Fibroblast of mammary gland (primary cell): ENCODE measurements at regions not wholly inside any gene's neighbourhood (a gene's known extent, or its start where the extent isn't known, plus 50 kb on each side); places are given as distances from the start of the nearest gene placed in this dataset.

Source experiments
- DNase-seq: peaks from one replicate; pipeline ENCODE4 v3.0.0-alpha.2; 2010; ENCODE audit warnings: low read depth
- H3K4me3 ChIP-seq: 2 replicates; pipeline ENCODE4 v1.5.1; 2011; ENCODE audit warnings: low read depth, mild to moderate bottlenecking, low read length, moderate library complexity; ENCODE audit not compliant: control insufficient read depth
- TF ChIP-seq, protein P1 (sequence below): conservative IDR thresholded peaks from 2 replicates; pipeline ENCODE4 v1.5.1; 2011; ENCODE audit warnings: low read depth, low read length, inconsistent platforms; ENCODE audit not compliant: control insufficient read depth, insufficient read depth

DNA sequence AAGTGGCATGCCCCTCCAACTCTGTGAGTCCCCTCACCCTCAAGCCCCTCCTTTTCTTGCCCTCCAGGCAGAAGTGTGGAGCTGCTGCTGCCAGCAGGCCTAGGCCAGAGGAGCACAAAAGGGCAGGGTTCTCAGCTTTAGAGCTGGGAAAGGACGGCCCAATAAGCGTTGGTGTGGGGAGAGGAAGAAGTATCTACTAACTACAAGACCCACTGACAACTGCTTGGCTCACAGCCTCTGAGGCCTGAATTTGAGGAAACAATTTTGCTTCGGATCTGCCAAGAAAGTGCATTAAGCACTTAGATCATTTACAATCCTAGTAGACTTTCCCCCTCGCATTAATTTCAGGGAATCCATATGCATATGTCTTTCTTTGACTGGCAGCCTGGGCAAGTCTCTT, 179.4 kb downstream of the SNX18 start:
- DNase-seq, result no peak
- TF ChIP-seq, protein P1, sequence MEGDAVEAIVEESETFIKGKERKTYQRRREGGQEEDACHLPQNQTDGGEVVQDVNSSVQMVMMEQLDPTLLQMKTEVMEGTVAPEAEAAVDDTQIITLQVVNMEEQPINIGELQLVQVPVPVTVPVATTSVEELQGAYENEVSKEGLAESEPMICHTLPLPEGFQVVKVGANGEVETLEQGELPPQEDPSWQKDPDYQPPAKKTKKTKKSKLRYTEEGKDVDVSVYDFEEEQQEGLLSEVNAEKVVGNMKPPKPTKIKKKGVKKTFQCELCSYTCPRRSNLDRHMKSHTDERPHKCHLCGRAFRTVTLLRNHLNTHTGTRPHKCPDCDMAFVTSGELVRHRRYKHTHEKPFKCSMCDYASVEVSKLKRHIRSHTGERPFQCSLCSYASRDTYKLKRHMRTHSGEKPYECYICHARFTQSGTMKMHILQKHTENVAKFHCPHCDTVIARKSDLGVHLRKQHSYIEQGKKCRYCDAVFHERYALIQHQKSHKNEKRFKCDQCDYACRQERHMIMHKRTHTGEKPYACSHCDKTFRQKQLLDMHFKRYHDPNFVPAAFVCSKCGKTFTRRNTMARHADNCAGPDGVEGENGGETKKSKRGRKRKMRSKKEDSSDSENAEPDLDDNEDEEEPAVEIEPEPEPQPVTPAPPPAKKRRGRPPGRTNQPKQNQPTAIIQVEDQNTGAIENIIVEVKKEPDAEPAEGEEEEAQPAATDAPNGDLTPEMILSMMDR, result no peak
- no peak overlapping the region for H3K4me3 ChIP-seq

DNA sequence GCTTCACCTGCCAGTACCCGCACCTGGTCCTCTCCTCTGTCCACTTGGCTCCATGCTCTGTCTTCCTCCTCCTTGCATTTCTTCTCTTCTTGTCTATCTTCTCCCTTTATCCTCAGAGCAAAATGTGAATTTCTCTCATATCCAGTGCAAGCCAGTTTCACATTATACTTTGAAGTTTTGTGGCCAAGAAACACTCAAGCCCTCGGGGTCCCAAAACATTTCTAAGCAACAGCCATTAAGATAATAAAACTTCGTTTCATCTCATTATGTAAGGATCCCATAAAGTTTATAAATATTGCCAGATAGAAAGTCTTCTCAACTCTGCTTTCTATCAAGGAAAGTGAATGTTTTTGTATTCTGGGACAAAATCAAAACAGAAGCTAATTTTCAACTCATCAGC, 178.8 kb downstream of the SNX18 start:
- TF ChIP-seq, protein P1, result no peak
- DNase-seq, result no peak
- no peak overlapping the region for H3K4me3 ChIP-seq

DNA sequence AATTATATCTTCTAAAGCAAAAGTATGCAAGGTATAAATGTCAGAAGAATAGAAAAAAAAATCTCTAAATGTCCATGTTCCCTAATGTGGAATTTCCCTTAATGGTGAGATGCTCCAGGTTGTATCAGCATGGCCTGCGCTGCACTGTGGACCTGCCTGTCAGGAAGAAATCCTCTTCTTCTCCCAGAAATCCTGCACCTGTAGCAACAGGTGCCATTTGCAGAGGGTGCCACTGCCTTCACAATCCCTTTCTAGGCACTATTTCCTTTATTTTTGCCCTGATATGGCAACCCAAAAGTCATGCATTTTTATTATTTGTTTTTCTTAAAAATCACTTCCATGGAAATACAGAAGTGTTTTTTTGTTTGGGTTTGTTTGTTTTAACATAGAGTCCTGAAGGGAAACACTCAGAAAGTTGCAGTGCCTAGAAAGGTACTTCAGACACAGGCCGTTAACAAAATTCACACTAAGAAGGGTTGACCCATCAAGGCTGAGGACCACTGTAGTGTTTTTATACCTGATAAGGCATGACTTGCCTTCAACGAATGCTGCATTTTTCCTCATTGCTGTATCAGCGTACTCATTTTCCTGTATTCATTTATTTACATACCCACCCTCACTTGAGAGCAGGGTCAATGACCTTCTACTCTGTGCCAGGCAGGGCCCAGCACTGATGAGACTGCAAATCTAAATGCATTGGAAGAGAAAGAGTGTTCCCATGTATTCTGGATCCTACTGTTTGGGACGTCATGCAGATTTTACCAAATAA, 177.8 kb downstream of the SNX18 start:
- TF ChIP-seq, protein P1, result no peak
- DNase-seq, result no peak
- no peak overlapping the region for H3K4me3 ChIP-seq

DNA sequence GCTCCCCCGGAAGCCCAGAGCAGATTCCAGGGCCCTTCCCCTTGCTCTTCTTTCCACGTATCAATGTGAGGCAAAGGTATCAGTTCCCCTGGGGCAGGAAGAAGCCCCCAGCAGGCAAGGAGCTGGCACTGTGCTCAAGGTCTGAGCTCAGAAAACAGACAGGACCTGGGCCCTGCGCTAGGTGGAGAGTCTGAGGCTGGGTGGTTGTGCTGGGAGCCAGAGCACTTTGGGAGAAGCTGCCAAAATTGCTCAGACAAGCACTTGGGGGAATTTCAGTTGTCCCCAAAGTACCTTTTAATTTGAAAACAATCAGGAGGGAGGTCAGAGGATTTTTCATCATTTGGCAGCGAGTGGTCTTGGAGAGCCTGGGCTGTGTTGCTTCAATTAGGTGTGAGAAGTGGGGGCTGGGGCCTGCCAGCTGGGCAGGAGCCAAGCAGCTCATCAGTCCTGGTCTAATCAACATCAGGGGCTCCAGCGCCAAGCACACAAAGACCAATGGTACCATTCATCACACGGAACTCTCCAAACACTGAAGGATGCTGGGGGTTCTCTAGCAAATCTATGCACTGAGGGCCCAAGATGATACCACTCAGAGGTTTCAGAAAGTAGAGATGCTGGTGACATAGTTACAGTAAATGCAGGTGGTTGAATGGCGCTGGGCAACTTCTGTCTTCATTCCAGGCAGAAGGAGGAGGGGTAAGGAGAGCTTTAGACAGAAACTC, 176.5 kb downstream of the SNX18 start:
- TF ChIP-seq, protein P1, result no peak
- no peak overlapping the region for H3K4me3 ChIP-seq
- no peak for DNase-seq

DNA sequence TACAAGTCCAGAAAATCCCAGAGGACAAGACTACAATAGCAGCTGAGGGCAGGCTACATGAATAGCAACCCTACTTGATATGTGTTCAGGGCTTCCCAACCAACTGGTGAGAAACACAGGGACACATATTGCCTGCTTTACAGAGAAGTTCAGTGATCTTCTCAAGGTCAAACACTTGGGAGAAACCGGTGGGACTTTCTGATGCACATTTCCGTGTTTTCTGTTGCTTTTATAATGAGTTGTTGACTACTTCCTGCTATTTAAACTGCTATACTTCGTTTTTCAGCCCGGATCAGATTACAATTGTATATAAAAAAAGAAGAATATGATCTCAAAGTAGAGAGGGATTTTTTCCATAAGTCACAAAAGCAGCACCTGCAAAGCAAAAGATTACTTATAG, 175.1 kb downstream of the SNX18 start:
- no peak for DNase-seq
- no peak overlapping the region for H3K4me3 ChIP-seq
- TF ChIP-seq, protein P1, result no peak

DNA sequence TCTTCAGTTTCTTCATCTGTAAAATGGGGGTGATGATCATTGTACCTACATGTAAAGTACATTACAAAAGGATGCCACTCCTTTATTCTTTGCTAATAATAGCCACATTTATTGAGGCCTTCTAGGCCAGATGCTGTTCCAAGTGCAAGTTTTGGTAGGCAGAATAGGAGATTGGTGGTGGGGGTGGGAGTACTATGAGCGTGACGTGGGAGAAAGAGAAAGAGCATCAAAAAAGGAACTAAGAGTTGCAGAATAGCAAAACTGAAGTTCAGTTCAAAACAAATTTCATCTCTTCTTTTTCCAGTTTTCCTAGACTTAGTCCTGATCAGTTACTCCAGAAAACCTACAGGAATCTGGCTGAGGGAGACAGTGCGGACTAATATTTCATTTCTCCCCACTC, 174.1 kb downstream of the SNX18 start:
- DNase-seq, result no peak
- TF ChIP-seq, protein P1, result no peak
- no peak overlapping the region for H3K4me3 ChIP-seq
